Karpas-422 (cell line): ENCODE measurements at regions not wholly inside any gene's neighbourhood (a gene's known extent, or its start where the extent isn't known, plus 50 kb on each side); places are given as distances from the start of the nearest gene placed in this dataset.

Source experiments
- DNase-seq: peaks from one replicate; pipeline ENCODE4 v3.0.0-alpha.2; 2015
- H2AFZ ChIP-seq: fragments of 200-600 bp; sonication (generic); 2 replicates; pipeline ENCODE4 v1.6.1; 2014; ENCODE audit warnings: antibody characterized with exemption, low read length, mixed read lengths
- H3K27ac ChIP-seq: fragments of 200-600 bp; sonication (generic); 2 replicates; pipeline ENCODE4 v1.5.1; 2014; ENCODE audit warnings: mild to moderate bottlenecking, low read length, moderate library complexity
- H3K27me3 ChIP-seq: fragments of 200-600 bp; sonication (generic); 2 replicates; pipeline ENCODE4 v1.6.1; 2014; ENCODE audit warnings: low read length, mixed read lengths
- H3K36me3 ChIP-seq: fragments of 200-600 bp; sonication (generic); 2 replicates; pipeline ENCODE4 v1.6.1; 2014; ENCODE audit warnings: low read length, mixed read lengths; ENCODE audit not compliant: insufficient read depth
- H3K4me1 ChIP-seq: fragments of 200-600 bp; sonication (generic); 2 replicates; pipeline ENCODE4 v1.6.1; 2014; ENCODE audit warnings: mild to moderate bottlenecking, low read length, mixed read lengths
- H3K4me2 ChIP-seq: fragments of 200-600 bp; sonication (generic); 2 replicates; pipeline ENCODE4 v1.6.1; 2014; ENCODE audit warnings: low read length, low read depth, mild to moderate bottlenecking; ENCODE audit not compliant: poor library complexity, severe bottlenecking
- H3K4me3 ChIP-seq: fragments of 200-600 bp; sonication (generic); 2 replicates; pipeline ENCODE4 v1.5.1; 2014; ENCODE audit warnings: mild to moderate bottlenecking, antibody characterized with exemption, low read length, mixed read lengths
- H3K79me2 ChIP-seq: fragments of 200-600 bp; sonication (generic); 2 replicates; pipeline ENCODE4 v1.6.1; 2014; ENCODE audit warnings: mild to moderate bottlenecking, low read length, mixed read lengths
- H3K9ac ChIP-seq: fragments of 200-600 bp; sonication (generic); 2 replicates; pipeline ENCODE4 v1.6.0; 2014; ENCODE audit warnings: low read length
- H3K9me2 ChIP-seq: fragments of 200-600 bp; sonication (generic), shearing (Covaris generic); replicated peaks from 2 replicates; pipeline ENCODE4 v1.6.0; 2014; ENCODE audit warnings: mild to moderate bottlenecking, low read length, moderate library complexity; ENCODE audit not compliant: insufficient read depth
- H3K9me3 ChIP-seq: fragments of 300-700, 200-600 bp; sonication (generic); 2 replicates; pipeline ENCODE4 v1.6.1; 2014; ENCODE audit warnings: low read length, mixed read lengths
- H4K20me1 ChIP-seq: fragments of 200-600 bp; sonication (generic); 2 replicates; pipeline ENCODE4 v1.6.1; 2014; ENCODE audit warnings: mild to moderate bottlenecking, antibody characterized with exemption, low read length, low read depth; ENCODE audit not compliant: insufficient read depth

- Histone ChIP-seq H3K4me1 (no peaks in the 10 kb centered on the region), H3K4me2 (no peak overlapping the region), H3K9me3 (no peaks in the 10 kb centered on the region), H3K27me3 (no peaks in the 10 kb centered on the region), H4K20me1 (no peaks in the 10 kb centered on the region), H2AFZ (no peak overlapping the region), H3K27ac (no peak overlapping the region), H3K9me2 (no peaks in the 10 kb centered on the region), H3K36me3 (no peaks in the 10 kb centered on the region), H3K4me3 (no peak overlapping the region), H3K79me2 (no peaks in the 10 kb centered on the region), H3K9ac (no peak overlapping the region)
- DNase-seq, result no peak
Observed at GRCh38 chr3:115224687-115225086, 77.6 kb upstream of the ZBTB20 start.

DNA sequence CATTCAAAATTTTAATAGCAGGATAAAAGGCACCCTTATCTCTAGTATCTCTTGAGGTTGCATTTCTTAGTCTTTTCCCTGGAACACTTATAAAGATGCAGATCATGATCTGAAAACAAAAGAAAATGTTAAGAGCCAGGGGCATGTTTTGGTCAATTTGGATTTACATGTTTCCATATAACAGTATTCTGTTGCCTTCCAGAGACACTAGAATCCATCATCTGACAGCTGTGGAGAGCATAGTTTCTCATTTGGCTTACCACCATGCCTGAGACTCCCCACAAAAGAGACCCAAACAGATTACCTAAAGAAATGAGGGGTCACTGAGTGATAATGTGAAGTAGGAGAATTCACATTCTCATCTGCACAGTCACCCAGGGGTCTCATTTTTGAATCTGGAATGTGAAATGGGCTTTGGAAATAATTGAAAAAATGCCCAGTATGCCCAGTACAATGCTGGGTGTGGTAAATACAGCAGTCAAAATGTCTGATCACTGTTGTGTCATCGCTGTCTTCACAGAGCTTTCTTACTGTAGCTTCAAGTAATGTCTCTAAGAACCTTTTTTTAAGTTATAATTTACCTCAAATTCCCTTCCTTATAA, 79.9 kb upstream of the ZBTB20 start:
- Histone ChIP-seq H3K27me3 (no peaks in the 10 kb centered on the region), H4K20me1 (no peaks in the 10 kb centered on the region), H3K4me3 (no peak overlapping the region), H3K79me2 (no peaks in the 10 kb centered on the region), H3K36me3 (no peaks in the 10 kb centered on the region), H3K9ac (no peak overlapping the region), H3K9me2 (no peaks in the 10 kb centered on the region), H3K9me3 (no peaks in the 10 kb centered on the region), H3K27ac (no peak overlapping the region), H3K4me1 (no peaks in the 10 kb centered on the region), H2AFZ (no peak overlapping the region), H3K4me2 (no peak overlapping the region)
- no peak for DNase-seq

- no peak overlapping the region for H3K27ac ChIP-seq
- no peak overlapping the region for H2AFZ ChIP-seq
- H3K9me3 ChIP-seq, result no peaks in the 10 kb centered on the region
- no peak for DNase-seq
- no peak overlapping the region for H3K9ac ChIP-seq
- H3K36me3 ChIP-seq, result no peaks in the 10 kb centered on the region
- H3K79me2 ChIP-seq, result no peaks in the 10 kb centered on the region
- H3K4me3 ChIP-seq, result no peak overlapping the region
- H3K4me2 ChIP-seq, result no peak overlapping the region
- no peaks in the 10 kb centered on the region for H3K4me1 ChIP-seq
- no peaks in the 10 kb centered on the region for H4K20me1 ChIP-seq
- no peaks in the 10 kb centered on the region for H3K27me3 ChIP-seq
- no peaks in the 10 kb centered on the region for H3K9me2 ChIP-seq
Observed at GRCh38 chr3:115227461-115227860, 80.4 kb upstream of the ZBTB20 start.

- no peak overlapping the region for H3K4me3 ChIP-seq
- no peaks in the 10 kb centered on the region for H3K79me2 ChIP-seq
Observed at GRCh38 chr3:115228266-115228665, 81.2 kb upstream of the ZBTB20 start.

GRCh38 chr3:115232167-115232566, 85.1 kb upstream of the ZBTB20 start:
- H3K4me2 ChIP-seq, result no peak overlapping the region
- H3K27ac ChIP-seq, result no peak overlapping the region
- H3K79me2 ChIP-seq, result no peaks in the 10 kb centered on the region
- DNase-seq, result no peak
- H3K4me1 ChIP-seq, result no peaks in the 10 kb centered on the region
- no peaks in the 10 kb centered on the region for H3K9me3 ChIP-seq
- H2AFZ ChIP-seq, result no peak overlapping the region
- no peaks in the 10 kb centered on the region for H3K27me3 ChIP-seq
- no peaks in the 10 kb centered on the region for H3K36me3 ChIP-seq
- H3K4me3 ChIP-seq, result no peak overlapping the region
- H3K9me2 ChIP-seq, result no peaks in the 10 kb centered on the region
- H4K20me1 ChIP-seq, result no peaks in the 10 kb centered on the region
- no peak overlapping the region for H3K9ac ChIP-seq

More at GRCh38 chr3:115228266-115228665, 81.2 kb upstream of the ZBTB20 start:
- Histone ChIP-seq H3K27me3 (no peaks in the 10 kb centered on the region), H3K4me2 (no peak overlapping the region), H3K4me1 (no peaks in the 10 kb centered on the region), H3K9me2 (no peaks in the 10 kb centered on the region), H4K20me1 (no peaks in the 10 kb centered on the region), H3K27ac (no peak overlapping the region), H3K36me3 (no peaks in the 10 kb centered on the region), H3K9me3 (no peaks in the 10 kb centered on the region), H2AFZ (no peak overlapping the region), H3K9ac (no peak overlapping the region)
- DNase-seq, result no peak

DNA sequence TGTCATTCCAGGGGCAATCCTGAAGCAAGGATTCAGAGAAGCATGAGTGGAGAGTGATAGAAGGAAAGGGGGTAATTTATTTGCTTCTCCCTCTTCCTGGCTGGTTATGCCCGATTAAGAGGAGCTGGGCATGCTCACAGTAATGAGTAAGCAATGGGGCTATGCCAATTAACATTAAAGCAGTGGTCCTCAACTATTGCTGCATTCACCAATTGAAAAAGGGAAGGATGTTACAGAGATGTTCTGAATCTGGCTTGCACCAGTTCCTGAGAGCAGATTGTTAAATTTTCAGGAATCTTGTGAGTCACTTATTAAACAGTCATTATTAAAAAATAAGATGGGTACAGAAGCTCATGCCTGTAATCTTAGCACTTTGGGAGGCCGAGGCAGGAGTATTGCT, 85.9 kb upstream of the ZBTB20 start:
- Histone ChIP-seq H4K20me1 (no peaks in the 10 kb centered on the region), H3K4me3 (no peak overlapping the region), H3K9me2 (no peaks in the 10 kb centered on the region), H3K27ac (no peak overlapping the region), H3K4me2 (no peak overlapping the region), H3K79me2 (no peaks in the 10 kb centered on the region), H3K4me1 (no peaks in the 10 kb centered on the region), H2AFZ (no peak overlapping the region), H3K9ac (no peak overlapping the region), H3K27me3 (no peaks in the 10 kb centered on the region), H3K36me3 (no peaks in the 10 kb centered on the region), H3K9me3 (no peaks in the 10 kb centered on the region)
- no peak for DNase-seq

- H2AFZ ChIP-seq, result no peak overlapping the region
- no peaks in the 10 kb centered on the region for H3K9me3 ChIP-seq
- H3K36me3 ChIP-seq, result no peaks in the 10 kb centered on the region
- H3K79me2 ChIP-seq, result no peaks in the 10 kb centered on the region
- H3K4me2 ChIP-seq, result no peak overlapping the region
- DNase-seq, result no peak
- H3K9ac ChIP-seq, result no peak overlapping the region
- no peak overlapping the region for H3K4me3 ChIP-seq
- no peaks in the 10 kb centered on the region for H3K27me3 ChIP-seq
- no peaks in the 10 kb centered on the region for H3K4me1 ChIP-seq
- H3K27ac ChIP-seq, result no peak overlapping the region
- no peaks in the 10 kb centered on the region for H4K20me1 ChIP-seq
- H3K9me2 ChIP-seq, result no peaks in the 10 kb centered on the region
Observed at GRCh38 chr3:115236496-115236895, 89.4 kb upstream of the ZBTB20 start.

GRCh38 chr3:115239717-115240116, 92.6 kb upstream of the ZBTB20 start:
- Histone ChIP-seq H3K79me2 (no peaks in the 10 kb centered on the region), H3K9me2 (no peaks in the 10 kb centered on the region), H3K36me3 (no peaks in the 10 kb centered on the region), H3K9me3 (no peaks in the 10 kb centered on the region), H3K27me3 (no peaks in the 10 kb centered on the region), H3K27ac (no peak overlapping the region), H3K9ac (no peak overlapping the region), H4K20me1 (no peaks in the 10 kb centered on the region), H3K4me1 (no peaks in the 10 kb centered on the region), H3K4me2 (no peak overlapping the region), H2AFZ (no peak overlapping the region), H3K4me3 (no peak overlapping the region)
- no peak for DNase-seq

DNA sequence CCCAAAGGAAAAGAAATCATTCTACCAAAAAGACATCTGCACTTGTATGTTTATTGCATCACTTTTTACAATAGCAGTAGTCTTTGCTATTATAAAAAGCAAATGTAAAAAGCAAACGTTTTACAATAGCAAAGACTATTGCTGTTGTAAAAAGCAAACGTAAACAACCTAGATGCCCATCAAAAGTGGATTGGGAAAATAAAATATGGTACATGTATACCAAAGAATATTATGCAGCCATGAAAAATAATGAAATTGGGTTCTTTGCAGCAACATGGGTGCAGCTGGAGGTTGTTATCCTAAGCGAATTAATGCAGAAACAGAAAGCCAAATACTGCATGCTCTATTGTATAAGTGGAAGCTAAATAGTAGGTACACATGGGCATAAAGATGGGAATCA, 97.3 kb upstream of the ZBTB20 start:
- Histone ChIP-seq H3K4me3 (no peak overlapping the region), H2AFZ (no peak overlapping the region), H3K36me3 (no peaks in the 10 kb centered on the region), H3K4me2 (no peak overlapping the region), H3K9me2 (no peaks in the 10 kb centered on the region), H4K20me1 (no peaks in the 10 kb centered on the region), H3K9me3 (no peaks in the 10 kb centered on the region), H3K4me1 (no peaks in the 10 kb centered on the region), H3K79me2 (no peaks in the 10 kb centered on the region), H3K27ac (no peak overlapping the region), H3K27me3 (no peaks in the 10 kb centered on the region), H3K9ac (no peak overlapping the region)
- DNase-seq, result no peak
